Left ventricle myocardium inferior (tissue), 1 donor: ENCODE measurements at regions not wholly inside any gene's neighbourhood (a gene's known extent, or its start where the extent isn't known, plus 50 kb on each side); places are given as distances from the start of the nearest gene placed in this dataset.

Experiments used
- DNase-seq: peaks from one replicate; pipeline ENCODE4 v3.0.0-alpha.2; 2020
- H3K27ac ChIP-seq: fragments of 200-600 bp; replicated peaks from 2 replicates; pipeline ENCODE4 v1.8.0; 2021
- H3K27me3 ChIP-seq: fragments of 200-600 bp; 2 replicates; pipeline ENCODE4 v1.8.0; 2021; ENCODE audit warnings: low read depth
- H3K36me3 ChIP-seq: fragments of 200-600 bp; 2 replicates; pipeline ENCODE4 v1.8.0; 2021
- H3K4me1 ChIP-seq: fragments of 200-600 bp; 2 replicates; pipeline ENCODE4 v1.8.0; 2021
- H3K4me3 ChIP-seq: fragments of 200-600 bp; 2 replicates; pipeline ENCODE4 v1.8.0; 2021; ENCODE audit warnings: mild to moderate bottlenecking, moderate library complexity
- H3K9me3 ChIP-seq: fragments of 200-600 bp; replicated peaks from 2 replicates; pipeline ENCODE4 v1.8.0; 2021
- CTCF ChIP-seq: fragments of 200-600 bp; IDR thresholded peaks from 2 replicates; pipeline ENCODE4 v1.8.0; 2021; ENCODE audit warnings: antibody characterized with exemption, mild to moderate bottlenecking, borderline replicate concordance
- intact Hi-C: fragments of 100-400 bp; cut with micrococcal nuclease; formaldehyde crosslinking; loops from one replicate; pipeline ENCODE4 v1.11.0; 2022
- donor health status: DM: no; HTN: yes; CAD: no; lungs with severe emphysema.

- Histone ChIP-seq H3K27ac (no peak overlapping the region), H3K27me3 (no peaks in the 10 kb centered on the region)
These were observed 57.2 kb upstream of the RGMA start for GRCh38 chr15:93146196-93146595.

GRCh38 chr15:93144463-93145236 lies 55.6 kb upstream of the RGMA start:
- H3K4me1 ChIP-seq = no peaks in the 10 kb centered on the region
- intact Hi-C loops = no loop called here
- H3K4me3 ChIP-seq = no peak overlapping the region
- no peak for DNase-seq
- no peak overlapping the region for H3K27ac ChIP-seq
- H3K27me3 ChIP-seq = no peaks in the 10 kb centered on the region
- TF ChIP-seq CTCF = no peak
- no peaks in the 10 kb centered on the region for H3K36me3 ChIP-seq
- H3K9me3 ChIP-seq = no peaks in the 10 kb centered on the region

More at GRCh38 chr15:93146196-93146595, 57.2 kb upstream of the RGMA start:
- Histone ChIP-seq H3K4me1 (no peaks in the 10 kb centered on the region), H3K9me3 (no peaks in the 10 kb centered on the region), H3K36me3 (no peaks in the 10 kb centered on the region), H3K4me3 (no peak overlapping the region)
- no peak for TF ChIP-seq CTCF
- intact Hi-C loops = no loop called here
- no peak for DNase-seq

- TF ChIP-seq CTCF = no peak
- Histone ChIP-seq H3K4me1 (no peaks in the 10 kb centered on the region), H3K4me3 (no peak overlapping the region), H3K27me3 (no peaks in the 10 kb centered on the region), H3K27ac (no peak overlapping the region), H3K36me3 (no peaks in the 10 kb centered on the region), H3K9me3 (no peaks in the 10 kb centered on the region)
- DNase-seq = no peak
- intact Hi-C loops = no loop called here
These were observed 54.2 kb upstream of the RGMA start for GRCh38 chr15:93143186-93143585.

GRCh38 chr15:93141371-93141794 lies 52.4 kb upstream of the RGMA start:
- H3K4me1 ChIP-seq = no peaks in the 10 kb centered on the region
- no peaks in the 10 kb centered on the region for H3K36me3 ChIP-seq
- H3K27ac ChIP-seq = no peak overlapping the region
- H3K4me3 ChIP-seq = no peak overlapping the region
- TF ChIP-seq CTCF = no peak
- H3K9me3 ChIP-seq = no peaks in the 10 kb centered on the region
- no peaks in the 10 kb centered on the region for H3K27me3 ChIP-seq
- intact Hi-C loops = no loop called here
- no peak for DNase-seq

- Histone ChIP-seq H3K36me3 (no peaks in the 10 kb centered on the region), H3K27ac (no peak overlapping the region), H3K27me3 (no peaks in the 10 kb centered on the region), H3K4me3 (no peak overlapping the region), H3K4me1 (no peaks in the 10 kb centered on the region), H3K9me3 (no peaks in the 10 kb centered on the region)
- DNase-seq = no peak
- intact Hi-C loops = no loop called here
- no peak for TF ChIP-seq CTCF
These were observed 50.4 kb upstream of the RGMA start for GRCh38 chr15:93139436-93139835.
